GM18870 (cell line): ENCODE measurements at regions not wholly inside any gene's neighbourhood (a gene's known extent, or its start where the extent isn't known, plus 50 kb on each side); places are given as distances from the start of the nearest gene placed in this dataset.
"Not testable (repeated sequence)": the region's sequence is repeated elsewhere in the genome, so short reads cannot be mapped to it uniquely, and the experiment has no call there.

ENCODE experiments used
- ATAC-seq: cut with Tn5 transposase; IDR thresholded peaks from one replicate; pipeline ENCODE4 v1.9.1; 2021; ENCODE audit warnings: moderate library complexity; ENCODE audit not compliant: unreplicated experiment

DNA sequence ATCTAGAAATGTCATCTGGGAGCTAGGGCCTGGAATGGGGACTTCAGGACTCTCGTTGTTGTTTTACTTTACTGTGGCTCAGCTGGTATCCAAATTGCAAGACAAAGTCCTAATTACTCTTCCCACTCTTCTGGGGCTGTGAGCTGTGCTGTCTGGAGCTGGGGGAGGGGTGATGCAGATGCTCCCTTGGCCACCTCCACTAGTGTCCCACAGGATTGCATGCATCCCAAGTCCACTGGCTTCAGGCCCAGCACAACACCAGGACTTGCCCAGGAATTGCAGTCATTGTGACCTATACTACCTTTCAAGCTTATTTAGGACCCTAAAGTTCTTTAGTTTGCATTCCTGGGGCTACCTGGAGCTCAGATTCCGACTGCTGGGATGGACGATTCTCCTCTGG lies 366.1 kb upstream of the FAM47C start:
- ATAC-seq, result no peak

DNA sequence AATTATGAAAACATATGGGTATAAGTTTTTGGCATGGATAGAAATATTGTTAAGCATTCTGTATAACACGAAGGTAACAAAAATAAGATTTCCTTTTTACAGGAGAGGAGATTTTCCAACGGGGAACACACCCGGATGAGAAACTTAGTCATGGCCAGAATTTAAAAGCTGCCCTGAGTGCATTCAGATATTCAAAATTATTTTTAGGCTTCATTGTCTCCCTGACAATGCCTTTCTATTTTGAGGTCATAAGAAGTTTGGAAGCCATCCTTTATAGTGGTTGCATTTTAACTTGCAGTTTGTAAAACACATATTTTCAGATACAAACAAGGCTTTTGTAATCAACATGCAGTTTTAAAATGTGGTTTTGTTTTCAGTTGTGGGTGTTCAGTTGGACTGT lies 357.5 kb upstream of the FAM47C start:
- no peak for ATAC-seq

DNA sequence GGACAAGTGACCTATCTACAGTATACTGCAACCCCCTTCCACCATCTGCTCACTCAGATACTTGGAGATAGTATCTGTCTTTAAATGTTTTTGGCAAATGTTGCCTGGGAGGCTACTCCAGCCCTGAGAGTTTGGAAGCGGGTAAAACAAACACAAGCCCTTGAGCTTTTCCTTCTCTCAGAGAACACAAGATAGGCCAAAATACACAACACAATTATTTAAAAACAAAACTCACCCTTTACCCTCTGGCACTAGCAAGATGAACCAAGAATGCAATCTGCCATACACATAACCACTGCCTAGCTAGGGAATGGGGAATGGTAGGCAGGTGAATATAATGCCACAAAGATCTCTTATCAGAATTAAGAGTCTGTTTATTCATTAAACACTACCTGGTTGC lies 324.7 kb upstream of the FAM47C start:
- no peak for ATAC-seq

DNA sequence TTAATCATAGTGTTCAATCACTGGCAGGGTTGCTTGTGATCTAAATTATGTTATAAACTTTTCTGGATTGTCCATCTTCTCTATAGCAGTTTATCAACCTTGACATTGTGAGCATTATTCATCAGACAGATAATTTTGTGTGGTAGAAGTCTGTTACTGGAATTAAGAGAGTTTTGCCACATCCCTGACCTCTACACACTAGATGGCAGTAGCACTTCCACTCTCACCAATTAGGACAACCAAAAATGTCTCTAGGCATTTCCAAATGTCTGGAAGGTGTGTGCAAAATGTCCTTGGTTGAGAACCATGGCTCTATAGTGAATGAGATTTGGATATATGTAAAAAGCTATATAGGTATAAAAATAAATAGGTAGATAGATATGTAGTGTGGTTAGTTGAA lies 324.1 kb upstream of the FAM47C start:
- no peak for ATAC-seq

DNA sequence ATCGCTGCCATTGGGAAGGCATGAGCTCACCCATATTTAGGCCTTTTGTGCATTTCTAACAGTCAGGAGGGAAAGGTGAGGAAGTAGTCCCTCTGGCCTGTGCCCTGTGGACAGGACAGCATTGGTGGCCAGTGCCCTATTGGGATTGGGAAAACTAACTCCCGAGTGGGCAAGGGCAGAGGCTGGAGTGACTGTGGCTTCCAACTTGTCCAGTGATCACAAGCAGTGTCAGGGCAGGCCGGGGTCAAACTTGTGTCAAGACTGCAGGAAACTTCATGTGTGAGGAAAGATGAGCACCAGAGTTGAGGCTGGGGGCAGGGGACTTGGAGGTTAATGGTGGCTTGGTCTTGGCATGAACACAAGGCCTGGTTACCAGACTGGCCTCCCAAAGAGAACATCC lies 286.2 kb upstream of the FAM47C start:
- ATAC-seq, result no peak

DNA sequence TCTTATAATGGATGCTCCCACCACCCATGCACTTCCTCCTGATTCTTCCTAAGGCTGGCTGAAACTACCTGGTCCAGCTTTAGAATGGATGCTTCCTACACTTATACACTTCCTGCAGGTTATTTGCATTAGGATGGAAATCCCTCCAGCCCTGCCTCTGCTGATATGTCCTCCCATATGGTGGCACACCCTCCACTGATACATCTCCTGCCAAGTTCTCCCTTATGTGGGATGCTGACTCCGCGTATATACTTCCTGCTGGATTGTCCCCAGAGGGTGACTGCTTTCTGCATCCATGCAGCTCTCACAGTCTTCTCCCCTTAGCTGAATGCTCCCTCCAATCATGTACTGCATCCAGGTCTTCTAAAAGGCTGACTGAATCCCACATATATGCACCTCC lies 254.6 kb upstream of the FAM47C start:
- no peak for ATAC-seq

DNA sequence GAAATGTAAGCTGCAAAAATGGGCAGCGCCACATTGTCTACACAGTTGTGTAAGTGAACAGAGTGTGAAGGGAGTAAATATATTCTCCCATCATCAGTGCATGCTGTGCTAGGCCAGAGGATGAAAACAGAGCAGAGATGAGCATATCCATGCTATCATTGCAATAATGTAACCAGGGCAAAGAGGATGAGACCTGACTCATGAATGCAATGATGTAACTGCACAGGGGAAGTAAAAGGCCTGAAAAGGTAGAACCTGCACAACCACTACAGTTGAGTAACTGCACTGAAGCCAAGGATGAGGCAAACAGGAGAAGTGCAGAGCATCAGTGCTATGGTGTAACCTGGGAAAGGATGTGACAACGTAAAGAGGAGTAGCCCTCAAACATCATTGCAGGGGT lies 220.4 kb upstream of the FAM47C start:
- no peak for ATAC-seq

DNA sequence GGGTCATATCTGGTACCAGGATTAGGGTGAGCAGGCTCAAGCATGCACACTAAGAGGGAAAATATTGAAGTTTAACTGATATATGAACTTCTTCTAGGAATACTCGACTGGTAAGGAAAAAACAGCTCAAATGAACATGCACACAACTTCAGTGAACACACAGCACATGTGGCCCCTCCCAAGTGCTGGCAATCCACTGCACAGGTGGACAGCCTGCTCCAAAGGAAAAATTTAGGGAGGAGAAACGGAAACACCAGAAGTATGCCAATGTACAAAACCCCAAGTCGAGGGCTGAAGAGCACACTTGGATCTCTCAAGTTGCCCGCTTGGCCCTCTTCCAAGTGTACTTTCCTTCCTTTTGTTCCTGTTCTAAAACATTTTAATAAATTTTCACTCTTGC lies 205.0 kb upstream of the FAM47C start:
- no peak for ATAC-seq

DNA sequence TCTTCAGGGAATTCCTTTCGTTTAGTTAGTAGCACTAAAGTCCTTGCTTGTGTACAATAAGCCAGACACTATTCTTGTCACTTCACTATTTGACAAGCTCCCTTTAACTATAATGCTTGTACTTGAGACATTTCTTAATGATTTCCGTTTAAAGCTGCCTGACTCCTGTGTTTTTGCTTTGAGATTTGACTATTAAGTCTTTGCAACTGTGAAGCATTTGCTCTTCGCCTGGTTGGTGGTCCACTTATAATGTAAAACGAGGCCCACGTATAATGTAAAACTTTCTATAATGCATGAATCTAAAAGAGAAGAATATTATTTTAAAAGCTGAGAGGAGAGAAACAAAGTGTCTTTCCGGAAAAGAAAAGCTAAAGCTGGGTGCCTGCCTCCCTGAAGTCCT lies 204.1 kb upstream of the FAM47C start:
- ATAC-seq, result no peak

DNA sequence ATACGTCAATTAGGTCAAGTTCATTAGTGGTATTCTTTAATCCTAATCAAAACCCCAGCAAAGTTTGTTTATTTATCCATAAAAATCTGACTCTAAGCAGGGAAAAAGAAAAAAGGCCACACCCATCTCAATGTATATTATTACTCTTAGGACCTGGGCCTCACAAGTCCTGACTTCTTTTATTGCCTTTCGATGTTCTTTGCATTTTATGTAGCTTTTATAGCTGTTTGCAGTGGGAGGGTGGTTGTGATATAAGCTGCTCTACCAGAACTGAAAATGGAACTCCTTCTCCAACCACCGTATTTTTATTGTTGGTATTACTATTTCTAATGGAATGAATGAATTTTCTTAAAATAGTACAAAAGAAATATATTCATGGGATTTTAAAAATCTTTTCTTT lies 163.3 kb upstream of the FAM47C start:
- no peak for ATAC-seq

DNA sequence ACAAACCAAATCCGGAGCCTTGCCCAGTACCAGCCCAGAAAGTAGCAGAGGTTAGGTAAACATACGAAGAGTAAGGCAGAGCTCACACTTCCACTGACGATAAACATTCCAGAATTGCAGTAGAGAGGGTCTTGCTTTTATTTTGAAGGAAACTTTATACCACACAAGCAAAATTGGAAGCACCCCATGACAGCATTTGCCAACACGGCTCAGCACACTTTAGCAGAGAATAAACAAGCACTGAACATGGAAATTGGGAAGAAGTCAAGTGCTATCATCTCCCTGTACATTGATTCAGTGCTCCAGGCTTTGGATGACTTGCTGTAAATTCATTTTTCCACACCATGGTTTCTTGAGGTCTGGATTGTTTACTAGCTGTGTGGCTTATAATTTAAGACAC lies 160.7 kb upstream of the FAM47C start:
- no peak for ATAC-seq

DNA sequence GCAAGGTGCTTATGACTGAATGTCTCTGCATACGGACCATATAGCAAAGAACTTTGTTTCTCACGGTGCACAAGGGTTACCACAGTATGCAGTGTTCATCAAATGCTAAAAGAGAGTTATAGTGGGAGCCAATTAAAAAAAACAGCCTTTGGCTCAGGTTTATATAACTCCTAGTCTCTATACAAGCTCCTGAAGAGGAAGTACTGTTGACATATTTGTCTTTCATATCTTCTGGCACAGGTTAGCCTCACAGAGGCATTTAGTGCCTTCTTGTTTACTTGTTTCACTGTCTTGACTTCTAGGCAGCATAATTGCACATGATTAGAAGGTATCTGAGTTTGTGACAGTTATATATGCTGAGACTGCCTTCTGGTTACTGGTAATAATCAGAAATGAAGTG lies 158.8 kb upstream of the FAM47C start:
- no peak for ATAC-seq

DNA sequence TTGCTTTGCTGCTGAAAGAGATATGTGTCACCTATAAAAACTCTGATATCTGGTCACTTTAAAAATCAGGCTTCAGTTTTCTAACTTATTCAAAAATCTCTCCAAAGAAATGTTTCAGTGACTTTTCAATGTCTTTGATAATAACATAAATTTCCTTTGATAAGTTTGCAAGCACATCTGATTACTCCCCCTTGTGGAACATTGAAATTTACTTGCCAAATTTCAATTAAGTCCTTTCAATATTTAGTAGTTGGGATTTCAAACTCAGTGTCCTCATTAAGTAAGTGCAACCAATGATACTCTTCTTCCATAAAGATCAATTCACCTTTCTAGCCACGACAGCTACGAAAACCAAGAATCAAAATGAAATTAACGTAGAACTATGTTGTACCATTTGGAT lies 151.3 kb upstream of the FAM47C start:
- ATAC-seq, result no peak

DNA sequence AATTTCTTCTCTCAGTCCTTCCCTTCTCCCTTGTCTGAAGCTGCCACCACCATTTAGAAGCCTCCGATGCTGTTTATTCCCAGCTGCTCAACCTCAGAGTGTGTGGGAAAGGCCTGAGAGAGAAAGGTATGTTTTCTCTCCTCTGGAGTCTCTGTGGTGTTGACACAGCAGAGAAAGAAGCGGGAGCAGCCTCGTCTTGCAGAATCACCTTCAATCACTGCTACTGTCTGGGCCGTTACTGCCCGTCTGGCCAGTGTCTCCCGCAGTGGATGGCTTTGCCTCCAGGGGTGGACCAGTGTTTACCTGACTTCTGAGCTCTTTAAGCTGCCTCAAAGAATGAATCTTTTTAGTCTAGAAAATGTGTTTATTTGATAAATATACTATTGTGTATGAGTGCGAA lies 148.9 kb upstream of the FAM47C start:
- no peak for ATAC-seq

DNA sequence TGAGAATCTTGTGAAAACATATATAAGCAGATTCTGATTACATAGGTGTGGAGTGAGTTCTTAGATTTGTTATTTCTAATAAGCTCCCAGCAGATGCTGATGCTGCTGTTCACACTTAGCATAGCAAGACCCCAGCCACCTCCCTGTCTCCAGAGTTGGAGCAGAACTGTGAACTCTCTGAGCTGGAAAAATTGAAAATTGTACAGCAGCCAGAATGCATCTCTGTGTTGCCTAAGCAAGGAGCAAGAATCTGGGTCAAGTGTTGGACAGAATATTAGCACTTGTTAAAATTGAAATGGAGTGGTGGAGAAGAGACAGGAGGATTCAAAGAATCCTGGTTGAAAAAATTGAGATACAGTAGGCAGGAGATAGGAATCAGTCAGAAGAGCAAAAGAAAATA lies 146.6 kb upstream of the FAM47C start:
- no peak for ATAC-seq

DNA sequence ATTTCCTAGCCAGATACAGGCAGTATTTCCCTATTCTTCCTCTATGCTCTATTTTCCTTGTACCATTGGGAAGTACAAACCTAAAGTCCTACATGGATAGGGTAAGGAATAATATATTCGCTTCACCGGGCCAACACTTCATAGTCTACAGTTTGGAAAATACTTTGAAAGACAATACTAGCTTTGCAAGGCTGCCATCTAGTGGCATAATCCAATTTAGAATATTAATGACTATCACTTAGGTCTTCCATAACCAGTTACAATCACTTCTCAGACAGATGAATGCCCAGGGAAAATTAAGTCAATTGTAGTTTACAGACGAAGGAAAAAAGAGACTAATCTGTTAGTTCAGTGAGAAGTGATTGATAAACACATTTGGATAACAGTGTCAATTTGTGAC lies 141.0 kb upstream of the FAM47C start:
- peak; percentile 67 for ATAC-seq

DNA sequence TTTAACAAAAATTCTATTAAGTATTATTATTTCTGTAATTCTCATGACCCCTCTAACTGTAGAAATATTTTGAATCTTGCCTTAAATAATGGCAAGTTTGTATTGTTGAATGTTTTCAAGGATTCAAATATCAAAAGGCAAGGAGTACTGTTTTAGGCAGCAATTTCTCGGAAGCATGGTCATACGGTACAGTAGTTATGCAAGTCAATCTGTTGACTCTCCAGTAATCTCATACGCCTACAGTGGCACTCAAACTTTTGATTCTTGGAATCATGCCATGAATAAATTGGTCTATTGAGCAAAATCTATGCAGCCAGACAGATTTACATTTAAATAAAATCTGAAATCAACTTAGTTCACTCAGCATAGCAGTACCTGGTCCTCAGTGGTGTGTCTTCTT lies 139.6 kb upstream of the FAM47C start:
- ATAC-seq, result no peak

DNA sequence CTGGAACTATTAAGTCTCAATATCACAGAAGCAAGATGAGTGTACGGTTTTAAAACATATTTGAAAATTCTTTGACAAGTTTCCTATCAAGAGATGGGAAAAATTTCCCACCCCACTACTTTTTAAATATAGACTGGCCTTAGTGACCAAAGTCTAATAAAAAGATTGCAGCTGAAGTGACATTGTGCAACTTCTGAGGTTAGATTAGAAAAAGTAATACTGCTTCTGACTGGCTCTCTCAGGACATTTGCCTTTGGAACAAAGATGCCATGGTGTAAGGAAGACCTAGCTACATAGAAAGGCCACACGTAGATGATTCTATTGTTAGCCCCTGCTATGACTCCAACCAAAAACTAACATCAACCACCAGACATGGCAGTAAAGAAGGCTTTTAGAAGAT lies 138.7 kb upstream of the FAM47C start:
- ATAC-seq, result no peak

DNA sequence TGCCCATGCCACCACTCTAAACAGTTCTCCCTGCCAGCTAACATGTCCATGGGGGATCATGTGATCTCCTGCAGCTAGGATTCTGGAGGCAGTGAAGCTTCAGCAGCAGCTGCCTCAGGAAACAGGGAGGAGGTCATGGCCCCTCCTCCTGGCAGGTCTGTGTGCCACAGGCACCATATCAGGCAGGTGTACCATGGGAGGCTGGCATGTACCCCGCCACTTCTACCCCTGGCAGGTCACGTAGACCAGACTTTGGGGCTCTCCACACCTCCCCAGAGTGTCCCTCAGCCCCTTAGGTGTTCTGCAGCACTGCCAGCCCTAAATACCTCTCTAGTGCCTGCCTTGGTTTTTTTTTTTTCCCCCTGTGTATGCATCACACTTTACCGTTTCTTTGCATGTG lies 110.5 kb upstream of the FAM47C start:
- no peak for ATAC-seq

DNA sequence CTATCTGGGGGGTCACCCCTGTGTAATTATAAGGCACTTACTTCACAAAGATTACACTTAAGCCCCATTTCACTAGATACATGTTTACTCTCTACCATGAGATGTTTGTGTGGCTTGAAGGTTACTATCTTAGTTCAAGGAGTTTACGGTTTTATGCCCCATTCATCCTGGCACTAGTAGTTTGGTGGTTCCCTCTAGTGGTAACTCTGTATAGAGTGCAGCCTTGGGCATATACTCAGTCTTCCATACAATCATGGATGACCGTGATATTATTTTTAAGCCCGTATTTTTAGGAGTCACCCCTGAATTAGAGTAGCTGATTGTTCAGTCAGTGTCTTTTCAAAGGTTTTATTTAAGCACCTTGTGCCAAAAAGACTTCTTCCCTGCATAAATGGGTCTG lies 109.9 kb upstream of the FAM47C start:
- peak; percentile 72 for ATAC-seq

DNA sequence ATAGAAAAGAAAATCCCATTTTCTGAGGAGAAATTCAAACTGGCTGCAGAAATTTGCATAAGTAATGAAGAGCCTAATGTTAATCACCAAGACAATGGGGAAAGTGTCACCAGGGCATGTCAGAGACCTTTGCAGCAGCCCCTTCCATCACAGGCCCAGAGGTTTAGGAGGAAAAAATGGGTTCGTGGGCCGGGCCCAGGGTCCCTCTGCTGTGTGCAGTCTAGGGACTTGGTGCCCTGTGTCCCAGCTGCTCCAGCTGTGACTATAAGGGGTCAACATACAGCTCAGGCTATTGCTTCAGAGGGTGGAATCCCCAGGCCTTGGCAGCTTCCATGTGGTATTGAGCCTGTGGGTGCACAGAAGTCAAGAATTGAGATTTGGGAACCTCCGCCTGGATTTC lies 103.6 kb upstream of the FAM47C start:
- not testable (repeated sequence) for ATAC-seq

DNA sequence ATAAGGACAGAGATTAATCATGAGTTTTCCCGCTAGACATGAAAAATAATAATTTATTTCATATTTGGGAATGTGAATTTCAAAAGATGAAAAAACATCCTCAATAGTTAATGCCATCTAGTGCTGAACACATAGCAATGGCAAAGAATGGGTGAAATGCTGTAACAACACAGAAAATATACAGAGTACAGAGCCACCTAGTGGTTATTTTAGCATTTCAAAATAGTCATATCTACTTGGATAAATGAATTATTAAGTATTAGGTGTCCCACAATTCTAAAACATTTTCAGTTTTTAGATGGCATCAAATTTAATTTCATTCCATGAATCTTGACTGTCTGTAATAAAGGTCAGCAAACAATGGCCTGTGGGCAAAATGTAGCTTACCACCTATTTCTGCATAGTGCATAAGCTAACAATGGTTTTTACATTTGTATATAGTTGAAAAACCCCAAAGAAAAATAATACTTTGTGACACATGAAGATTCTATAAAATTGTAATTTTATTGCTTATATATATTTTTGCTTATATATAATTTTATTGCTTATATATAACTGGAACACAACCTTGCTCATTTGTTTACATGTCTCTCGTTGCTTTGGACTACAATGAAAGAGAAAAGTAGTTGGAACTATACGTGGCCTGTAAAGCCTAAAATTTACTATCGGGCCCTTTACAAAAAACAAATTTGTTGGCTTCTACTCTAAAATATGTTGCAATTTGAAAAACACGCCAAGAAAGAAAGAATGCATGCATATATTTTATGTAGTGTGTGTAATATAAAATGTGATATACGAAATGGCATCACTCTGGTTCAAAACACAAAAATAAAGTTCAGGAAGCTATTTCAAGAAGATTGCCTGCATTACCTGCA lies 99.1 kb upstream of the FAM47C start:
- peak; percentile 81 for ATAC-seq

DNA sequence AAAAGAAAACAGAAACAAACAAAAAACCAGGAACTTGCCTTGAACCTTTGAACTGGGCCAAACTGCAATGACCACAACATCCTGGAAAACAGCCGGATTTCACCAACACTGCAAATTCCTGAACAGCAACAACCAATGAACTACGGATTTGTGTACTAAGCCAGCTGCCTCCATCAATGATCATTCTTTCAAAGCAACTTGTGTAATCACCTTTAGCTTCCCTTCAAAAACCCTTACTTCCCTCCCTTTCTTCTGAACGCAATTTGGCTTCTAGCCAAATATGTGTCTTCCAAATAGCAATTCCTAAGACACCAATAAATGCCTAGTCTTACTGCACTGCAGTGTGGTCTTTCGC lies 98.5 kb upstream of the FAM47C start:
- no peak for ATAC-seq
